ENCODE measurements at regions not wholly inside any gene's neighbourhood (a gene's known extent, or its start where the extent isn't known, plus 50 kb on each side); places are given as distances from the start of the nearest gene placed in this dataset.

- no peak overlapping the region for H3K27ac ChIP-seq
- H3K4me3 ChIP-seq = no peak overlapping the region
- intact Hi-C loops (cut with DNase I) = no loop called here
- no peaks in the 10 kb centered on the region for H3K9me3 ChIP-seq
- no peaks in the 10 kb centered on the region for H3K27me3 ChIP-seq
- 35% methylated on average over 4 of the region's 4 CpGs for WGBS (ENCODE audit: insufficient coverage, low coverage, low lambda C conversion rate, missing lambda C conversion rate)
- no peaks in the 10 kb centered on the region for H3K36me3 ChIP-seq
- TF ChIP-seq CTCF (IDR thresholded peaks at IDR 0.05) (no peak), POLR2A (IDR thresholded peaks at IDR 0.05) (no peak)
- no peak for ATAC-seq
- H3K4me1 ChIP-seq = no peaks in the 10 kb centered on the region
- no peak for DNase-seq
These were observed 798.7 kb downstream of the IPMK start for GRCh38 chr10:57468894-57469432.

- Histone ChIP-seq H3K36me3 (no peaks in the 10 kb centered on the region), H3K27me3 (no peaks in the 10 kb centered on the region), H3K27ac (no peak overlapping the region), H3K4me3 (no peak overlapping the region), H3K4me1 (no peaks in the 10 kb centered on the region), H3K9me3 (no peaks in the 10 kb centered on the region)
- TF ChIP-seq POLR2A (IDR thresholded peaks at IDR 0.05) = no peak
- TF ChIP-seq CTCF (IDR thresholded peaks at IDR 0.05) = no peak
- DNase-seq (no peak), ATAC-seq (no peak)
- 72% methylated on average over 2 of the region's 2 CpGs for WGBS (ENCODE audit: insufficient coverage, low coverage, low lambda C conversion rate, missing lambda C conversion rate)
- intact Hi-C loops (cut with DNase I) = no loop called here
These were observed 802.5 kb downstream of the IPMK start for GRCh38 chr10:57465155-57465554.

GRCh38 chr10:57460540-57460939 is 807.2 kb downstream of the IPMK start:
- Histone ChIP-seq H3K9me3 (no peaks in the 10 kb centered on the region), H3K4me3 (no peak overlapping the region), H3K27me3 (no peaks in the 10 kb centered on the region), H3K36me3 (no peaks in the 10 kb centered on the region), H3K4me1 (no peaks in the 10 kb centered on the region), H3K27ac (no peak overlapping the region)
- 67% methylated on average over 1 of the region's 1 CpG for WGBS (ENCODE audit: insufficient coverage, low coverage, low lambda C conversion rate, missing lambda C conversion rate)
- ATAC-seq (no peak), DNase-seq (no peak)
- intact Hi-C loops (cut with DNase I) = no loop called here
- TF ChIP-seq POLR2A (IDR thresholded peaks at IDR 0.05) (no peak), CTCF (IDR thresholded peaks at IDR 0.05) (no peak)

DNA sequence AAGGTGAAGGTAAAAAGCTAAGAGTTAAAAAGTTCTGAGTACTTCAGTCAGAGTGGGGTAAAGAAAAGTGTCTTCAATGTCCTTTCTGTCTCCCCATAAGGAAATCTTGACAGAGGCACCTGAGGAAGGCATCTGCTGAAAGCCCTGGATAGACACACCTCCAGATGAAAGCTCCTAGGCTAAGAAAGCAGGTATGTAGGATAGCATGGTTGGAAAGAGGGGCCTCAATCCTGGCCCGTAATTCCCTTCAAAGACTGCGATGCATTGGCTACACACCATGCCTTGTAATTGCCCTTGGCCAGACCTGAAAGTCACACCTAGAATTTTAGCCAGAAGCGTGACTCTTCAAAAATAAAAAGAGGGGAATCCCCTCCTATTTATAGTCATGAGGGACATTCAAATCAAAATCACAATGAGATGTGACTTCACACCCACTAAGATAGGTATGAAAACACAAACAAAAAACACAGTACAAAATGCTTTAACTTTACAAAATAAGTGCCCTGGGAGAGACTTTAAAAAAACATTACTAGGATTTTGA is 809.7 kb downstream of the IPMK start:
- intact Hi-C loops (cut with DNase I) = no loop called here
- TF ChIP-seq CTCF (IDR thresholded peaks at IDR 0.05) (no peak), POLR2A (IDR thresholded peaks at IDR 0.05) (no peak)
- H3K36me3 ChIP-seq = no peaks in the 10 kb centered on the region

More for the DNA sequence above, 809.7 kb downstream of the IPMK start:
- no peaks in the 10 kb centered on the region for H3K27me3 ChIP-seq
- 81% methylated on average over 3 of the region's 3 CpGs for WGBS (ENCODE audit: insufficient coverage, low coverage, low lambda C conversion rate, missing lambda C conversion rate)
- no peak overlapping the region for H3K4me3 ChIP-seq
- DNase-seq (no peak), ATAC-seq (no peak)
- no peaks in the 10 kb centered on the region for H3K4me1 ChIP-seq
- H3K27ac ChIP-seq = no peak overlapping the region
- H3K9me3 ChIP-seq = no peaks in the 10 kb centered on the region
